Thoracic aorta (tissue), 2 donors: ENCODE measurements at regions not wholly inside any gene's neighbourhood (a gene's known extent, or its start where the extent isn't known, plus 50 kb on each side); places are given as distances from the start of the nearest gene placed in this dataset.

Source experiments
- ATAC-seq: fragments of 150-250 bp; one replicate; pipeline ENCODE4 v1.8.0; 2017; ENCODE audit warnings: low read depth; ENCODE audit not compliant: insufficient number of reproducible peaks, low FRiP score
- DNase-seq: peaks from one replicate; pipeline ENCODE4 v3.0.0-alpha.2; 2020; ENCODE audit warnings: low spot score
- H3K27ac ChIP-seq, 2 donors: fragments of 200-600 bp; sonication (generic); 1 replicate in 1 of 2; 2 replicates in 1 of 2; pipeline ENCODE4 v1.5.1; 2016; ENCODE audit warnings: mild to moderate bottlenecking in 2 of 2, moderate library complexity in 2 of 2
- H3K27me3 ChIP-seq: fragments of 200-600 bp; sonication (generic); replicated peaks from 2 replicates; pipeline ENCODE4 v1.6.0; 2016; ENCODE audit warnings: mild to moderate bottlenecking; ENCODE audit not compliant: insufficient read depth
- H3K36me3 ChIP-seq: fragments of 200-600 bp; sonication (generic); one replicate; pipeline ENCODE4 v1.5.1; 2016
- H3K4me1 ChIP-seq, 2 donors: fragments of 200-600 bp; sonication (generic); 1 replicate in 1 of 2; 2 replicates in 1 of 2; pipeline versions ENCODE4 v1.5.1 to v1.6.0; 2016; ENCODE audit warnings: low read depth in 2 of 2, mild to moderate bottlenecking in 1 of 2; ENCODE audit not compliant: control insufficient read depth in 1 of 2
- H3K4me3 ChIP-seq: fragments of 200-600 bp; sonication (generic); 2 replicates; pipeline ENCODE4 v1.5.1; 2016; ENCODE audit warnings: mild to moderate bottlenecking
- H3K9me3 ChIP-seq: fragments of 200-600 bp; sonication (generic); 2 replicates; pipeline ENCODE4 v1.5.1; 2016
- CTCF ChIP-seq: fragments of 200-600 bp; sonication (generic); IDR thresholded peaks from one replicate; pipeline ENCODE4 v1.5.1; 2019; ENCODE audit warnings: antibody characterized with exemption

- ATAC-seq = no peak
- TF ChIP-seq CTCF = no peak
- H3K27ac ChIP-seq = no peak overlapping the region
These were observed 1178.3 kb upstream of the FLRT2 start for GRCh38 chr14:84351646-84352045.

GRCh38 chr14:84361476-84361875, 1168.5 kb upstream of the FLRT2 start:
- H3K36me3 ChIP-seq = no peaks in the 10 kb centered on the region
- ATAC-seq = no peak

More at GRCh38 chr14:84351646-84352045, 1178.3 kb upstream of the FLRT2 start:
- H3K27me3 ChIP-seq = no peaks in the 10 kb centered on the region
- no peaks in the 10 kb centered on the region for H3K36me3 ChIP-seq
- DNase-seq = no peak
- H3K4me3 ChIP-seq = no peak overlapping the region
- H3K9me3 ChIP-seq = no peaks in the 10 kb centered on the region
- no peaks in the 10 kb centered on the region for H3K4me1 ChIP-seq

DNA sequence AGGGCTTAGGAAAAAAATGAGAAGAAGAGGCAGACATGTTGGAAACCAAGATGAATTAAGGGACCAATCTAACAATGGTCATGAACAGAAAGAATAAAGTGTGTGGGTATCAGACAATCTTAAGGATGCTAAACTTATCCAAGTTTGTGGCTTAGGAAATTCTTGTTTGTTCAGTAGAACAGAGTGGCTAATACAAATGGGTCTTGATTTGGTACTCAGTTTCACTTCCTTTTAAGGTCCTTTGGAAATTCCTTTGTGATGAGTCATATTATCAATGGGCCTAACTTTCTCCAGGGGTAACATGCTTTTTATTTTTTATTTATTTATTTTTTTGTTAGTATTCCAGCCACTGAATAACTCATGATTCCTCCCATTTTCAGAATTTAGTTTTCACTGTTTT, 1154.7 kb upstream of the FLRT2 start:
- H3K4me1 ChIP-seq = no peaks in the 10 kb centered on the region
- H3K27ac ChIP-seq = no peak overlapping the region
- H3K36me3 ChIP-seq = no peaks in the 10 kb centered on the region
- TF ChIP-seq CTCF = no peak
- ATAC-seq (no peak), DNase-seq (no peak)
- no peaks in the 10 kb centered on the region for H3K27me3 ChIP-seq
- H3K4me3 ChIP-seq = no peak overlapping the region
- no peaks in the 10 kb centered on the region for H3K9me3 ChIP-seq

More at GRCh38 chr14:84361476-84361875, 1168.5 kb upstream of the FLRT2 start:
- Histone ChIP-seq H3K4me3 (no peak overlapping the region), H3K4me1 (no peaks in the 10 kb centered on the region), H3K9me3 (no peaks in the 10 kb centered on the region), H3K27ac (no peak overlapping the region), H3K27me3 (no peaks in the 10 kb centered on the region)
- no peak for DNase-seq
- TF ChIP-seq CTCF = no peak

- no peak for TF ChIP-seq CTCF
- Histone ChIP-seq H3K36me3 (no peaks in the 10 kb centered on the region), H3K9me3 (no peaks in the 10 kb centered on the region), H3K4me3 (no peak overlapping the region), H3K27ac (no peak overlapping the region), H3K27me3 (no peaks in the 10 kb centered on the region), H3K4me1 (no peaks in the 10 kb centered on the region)
- DNase-seq = no peak
- no peak for ATAC-seq
These were observed 1139.9 kb upstream of the FLRT2 start for GRCh38 chr14:84390010-84390409.

GRCh38 chr14:84397631-84398030, 1132.3 kb upstream of the FLRT2 start:
- DNase-seq (no peak), ATAC-seq (no peak)
- Histone ChIP-seq H3K36me3 (no peaks in the 10 kb centered on the region), H3K27ac (no peak overlapping the region), H3K9me3 (no peaks in the 10 kb centered on the region), H3K4me3 (no peak overlapping the region), H3K4me1 (no peaks in the 10 kb centered on the region), H3K27me3 (no peaks in the 10 kb centered on the region)
- TF ChIP-seq CTCF = no peak
